OCI-LY7 (cell line): ENCODE measurements at regions not wholly inside any gene's neighbourhood (a gene's known extent, or its start where the extent isn't known, plus 50 kb on each side); places are given as distances from the start of the nearest gene placed in this dataset.

Source experiments
- BruUV-seq: library from RNA; stranded (reverse); fragments of 400-500 nt; replicated peaks from 2 replicates; lab custom pipeline; 2021; lab: Mats Ljungman, UMichigan
- CTCF ChIA-PET: fragments of 300-600 bp; sonication (Branson Sonifier 250); formaldehyde crosslinking; loops from one replicate; lab custom pipeline; 2022; ENCODE audit warnings: antibody characterized with exemption; ENCODE audit not compliant: unreplicated experiment; lab: Charles Lee
- POLR2A ChIA-PET: fragments of 300-600 bp; sonication (Branson Sonifier 250); formaldehyde crosslinking; loops from one replicate; lab custom pipeline; 2022; ENCODE audit warnings: antibody characterized with exemption; lab: Charles Lee
- DNase-seq: peaks from one replicate; pipeline ENCODE4 v3.0.0-alpha.2; 2015; ENCODE audit warnings: low spot score
- H2AFZ ChIP-seq: fragments of 200-600 bp; sonication (generic), shearing (Covaris generic); 2 replicates; pipeline ENCODE4 v1.6.1; 2014; ENCODE audit warnings: mild to moderate bottlenecking, antibody characterized with exemption, low read length, moderate library complexity
- H3K27ac ChIP-seq: fragments of 200-600 bp; sonication (generic); 2 replicates; pipeline ENCODE4 v1.5.1; 2014; ENCODE audit warnings: mixed run types, low read depth, mild to moderate bottlenecking, moderate library complexity, low read length, inconsistent platforms; ENCODE audit not compliant: poor library complexity, severe bottlenecking
- H3K36me3 ChIP-seq: fragments of 200-600 bp; sonication (generic); 2 replicates; pipeline ENCODE4 v1.6.1; 2014; ENCODE audit warnings: mild to moderate bottlenecking, antibody characterized with exemption, low read length, moderate library complexity, mixed read lengths; ENCODE audit not compliant: insufficient read depth
- H3K4me1 ChIP-seq: fragments of 200-600 bp; sonication (generic); 2 replicates; pipeline ENCODE4 v1.5.1; 2014; ENCODE audit warnings: mild to moderate bottlenecking, low read length; ENCODE audit not compliant: insufficient read depth, poor library complexity, severe bottlenecking
- H3K4me2 ChIP-seq: fragments of 200-600 bp; sonication (generic); 2 replicates; pipeline ENCODE4 v1.6.1; 2014; ENCODE audit warnings: mild to moderate bottlenecking, low read length
- H3K4me3 ChIP-seq: fragments of 200-600 bp; sonication (generic); 2 replicates; pipeline ENCODE4 v1.5.1; 2014; ENCODE audit warnings: mild to moderate bottlenecking, low read depth, low read length; ENCODE audit not compliant: poor library complexity, severe bottlenecking
- H3K79me2 ChIP-seq: fragments of 200-600 bp; sonication (generic); 2 replicates; pipeline ENCODE4 v1.6.1; 2016; ENCODE audit warnings: low read depth, mild to moderate bottlenecking, low read length, moderate library complexity, mixed read lengths; ENCODE audit not compliant: insufficient read depth
- H3K9me2 ChIP-seq: fragments of 200-600 bp; sonication (generic); 2 replicates; pipeline ENCODE4 v1.6.1; 2016; ENCODE audit warnings: mild to moderate bottlenecking, low read length, mixed read lengths; ENCODE audit not compliant: insufficient read depth
- H3K9me3 ChIP-seq: fragments of 200-600 bp; sonication (generic); 2 replicates; pipeline ENCODE4 v1.6.1; 2014; ENCODE audit warnings: mild to moderate bottlenecking, mixed run types, low read length, mixed read lengths
- H4K20me1 ChIP-seq: fragments of 200-600 bp; sonication (generic); 2 replicates; pipeline ENCODE4 v1.6.1; 2014; ENCODE audit warnings: mild to moderate bottlenecking, antibody characterized with exemption, low read length, moderate library complexity, mixed read lengths; ENCODE audit not compliant: insufficient read depth
- EZH2phosphoT487 ChIP-seq: fragments of 200-600 bp; sonication (generic); IDR thresholded peaks from 2 replicates; pipeline ENCODE4 v1.6.1; 2018; ENCODE audit warnings: low read depth, borderline replicate concordance, mild to moderate bottlenecking, mixed run types, antibody characterized with exemption, low read length, moderate library complexity, mixed read lengths
- intact Hi-C: fragments of 100-400 bp; cut with micrococcal nuclease; formaldehyde crosslinking; loops from one replicate; pipeline ENCODE4 v1.10.0; 2022; ENCODE audit not compliant: unreplicated experiment
- TF ChIP-seq, protein P1 (sequence below): fragments of 200-600 bp; sonication (generic); conservative IDR thresholded peaks from 2 replicates; pipeline ENCODE4 v1.5.1; 2014; ENCODE audit warnings: mild to moderate bottlenecking, antibody characterized with exemption, low read length, moderate library complexity, mixed read lengths

DNA sequence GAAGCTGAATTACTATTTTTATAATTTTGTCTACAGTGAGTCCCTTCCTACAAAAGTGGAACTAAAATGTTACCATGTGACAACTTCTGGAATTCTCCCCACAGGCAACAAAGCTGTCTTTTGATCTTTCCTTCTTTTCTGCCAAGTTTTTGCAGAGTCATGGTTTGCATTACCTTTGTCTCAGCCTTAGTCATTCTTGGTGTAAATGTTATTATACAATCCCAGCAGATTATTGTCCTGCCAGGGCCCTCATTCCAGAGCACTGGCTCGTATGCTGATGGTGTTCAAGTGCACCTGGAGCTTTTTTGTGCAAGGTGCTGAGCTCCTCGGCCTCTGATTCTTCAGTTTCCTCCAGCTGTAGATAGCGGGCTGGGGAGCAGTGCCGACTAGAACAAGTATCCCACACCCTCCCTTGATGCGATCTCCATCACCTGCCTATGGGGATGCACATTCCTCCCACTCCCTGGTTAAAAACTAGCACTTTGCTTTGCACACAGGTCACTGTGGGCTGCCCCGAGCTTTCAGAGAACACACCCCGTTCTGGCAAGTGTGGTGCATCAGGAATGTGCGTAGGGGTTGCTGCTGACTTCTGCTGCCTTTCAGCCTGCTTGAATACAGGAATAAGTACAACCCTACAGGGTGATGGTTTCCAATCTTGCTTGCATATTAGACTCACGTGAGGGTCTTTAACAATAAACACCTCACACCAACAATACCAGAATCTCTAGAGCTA is 263.6 kb downstream of the RNF144A start:
- TF ChIP-seq, protein P1, sequence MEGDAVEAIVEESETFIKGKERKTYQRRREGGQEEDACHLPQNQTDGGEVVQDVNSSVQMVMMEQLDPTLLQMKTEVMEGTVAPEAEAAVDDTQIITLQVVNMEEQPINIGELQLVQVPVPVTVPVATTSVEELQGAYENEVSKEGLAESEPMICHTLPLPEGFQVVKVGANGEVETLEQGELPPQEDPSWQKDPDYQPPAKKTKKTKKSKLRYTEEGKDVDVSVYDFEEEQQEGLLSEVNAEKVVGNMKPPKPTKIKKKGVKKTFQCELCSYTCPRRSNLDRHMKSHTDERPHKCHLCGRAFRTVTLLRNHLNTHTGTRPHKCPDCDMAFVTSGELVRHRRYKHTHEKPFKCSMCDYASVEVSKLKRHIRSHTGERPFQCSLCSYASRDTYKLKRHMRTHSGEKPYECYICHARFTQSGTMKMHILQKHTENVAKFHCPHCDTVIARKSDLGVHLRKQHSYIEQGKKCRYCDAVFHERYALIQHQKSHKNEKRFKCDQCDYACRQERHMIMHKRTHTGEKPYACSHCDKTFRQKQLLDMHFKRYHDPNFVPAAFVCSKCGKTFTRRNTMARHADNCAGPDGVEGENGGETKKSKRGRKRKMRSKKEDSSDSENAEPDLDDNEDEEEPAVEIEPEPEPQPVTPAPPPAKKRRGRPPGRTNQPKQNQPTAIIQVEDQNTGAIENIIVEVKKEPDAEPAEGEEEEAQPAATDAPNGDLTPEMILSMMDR, result no peak
- TF ChIP-seq EZH2phosphoT487, result no peak
- no peak overlapping the region for H3K4me2 ChIP-seq
- H3K27ac ChIP-seq, result no peak overlapping the region
- H2AFZ ChIP-seq, result no peak overlapping the region
- no peaks in the 10 kb centered on the region for H3K9me3 ChIP-seq
- no TSS peak for BruUV-seq
- ChIA-PET POLR2A (interaction anchor here (0.9 kb wide), 1 partner anchor 18 kb away, joined by 3 read pairs; no protein-coding TSS in a partner anchor), CTCF (no interaction called here)
- no peak overlapping the region for H3K4me3 ChIP-seq
- H3K9me2 ChIP-seq, result no peaks in the 10 kb centered on the region
- H3K36me3 ChIP-seq, result no peaks in the 10 kb centered on the region
- intact Hi-C loops, result no loop called here
- H3K4me1 ChIP-seq, result peaks cover 5% of the 10 kb centered on the region
- DNase-seq, result no peak
- H3K79me2 ChIP-seq, result no peaks in the 10 kb centered on the region
- H4K20me1 ChIP-seq, result no peaks in the 10 kb centered on the region

DNA sequence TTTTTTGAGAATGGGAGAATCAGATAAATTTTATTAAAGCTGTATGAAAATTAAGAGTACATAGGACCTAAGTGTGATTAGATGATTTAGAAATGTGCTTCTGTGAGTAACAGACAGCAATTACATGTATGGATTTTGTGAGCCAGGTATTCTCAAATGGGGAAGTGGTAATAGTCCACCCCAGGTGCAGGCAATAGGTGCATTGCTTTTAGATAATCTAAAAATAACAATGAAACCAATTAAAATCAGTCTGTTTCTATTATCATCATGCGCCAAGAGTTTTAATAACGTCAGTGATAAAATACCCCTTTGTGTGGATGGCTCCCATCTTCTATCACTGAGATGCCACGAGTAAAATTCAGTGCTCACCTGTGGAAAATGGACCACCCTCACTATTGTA is 265.3 kb downstream of the RNF144A start:
- H2AFZ ChIP-seq, result no peak overlapping the region
- no peak overlapping the region for H3K27ac ChIP-seq
- no peak overlapping the region for H3K4me2 ChIP-seq
- no peaks in the 10 kb centered on the region for H3K79me2 ChIP-seq
- DNase-seq, result no peak
- H4K20me1 ChIP-seq, result no peaks in the 10 kb centered on the region
- no peak overlapping the region for H3K4me3 ChIP-seq
- H3K4me1 ChIP-seq, result peaks cover 5% of the 10 kb centered on the region
- no peaks in the 10 kb centered on the region for H3K9me2 ChIP-seq
- TF ChIP-seq, protein P1, result no peak
- no peak for TF ChIP-seq EZH2phosphoT487
- no peaks in the 10 kb centered on the region for H3K9me3 ChIP-seq
- POLR2A ChIA-PET, result no interaction called here
- intact Hi-C loops, result no loop called here
- CTCF ChIA-PET, result no interaction called here
- BruUV-seq, result no TSS peak
- no peaks in the 10 kb centered on the region for H3K36me3 ChIP-seq

DNA sequence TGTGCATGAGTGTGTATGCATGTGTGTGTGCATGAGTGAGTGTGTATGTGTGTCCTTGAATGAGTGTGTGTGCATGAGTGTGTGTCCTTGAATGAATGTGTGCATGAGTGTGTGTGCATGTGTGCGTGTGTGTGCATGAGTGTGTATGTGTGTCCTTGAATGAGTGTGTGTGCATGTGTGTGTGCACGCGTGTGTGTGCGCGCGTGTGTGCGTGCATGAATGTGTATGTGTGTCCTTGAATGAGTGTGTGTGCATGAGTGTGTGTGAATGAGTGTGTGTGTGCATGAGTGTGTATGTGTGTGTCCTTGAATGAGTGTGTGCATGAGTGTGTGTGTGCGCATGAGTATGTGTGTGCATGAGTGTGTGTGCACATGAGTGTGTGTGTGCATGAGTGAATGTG is 271.9 kb downstream of the RNF144A start:
- intact Hi-C loops, result no loop called here
- TF ChIP-seq EZH2phosphoT487, result no peak
- TF ChIP-seq, protein P1, result no peak
- Histone ChIP-seq H3K36me3 (no peaks in the 10 kb centered on the region), H3K4me1 (no peaks in the 10 kb centered on the region), H3K4me3 (no peak overlapping the region), H2AFZ (no peak overlapping the region), H3K27ac (no peak overlapping the region), H3K9me3 (no peaks in the 10 kb centered on the region), H3K79me2 (no peaks in the 10 kb centered on the region), H4K20me1 (no peaks in the 10 kb centered on the region), H3K9me2 (no peaks in the 10 kb centered on the region), H3K4me2 (no peak overlapping the region)
- CTCF ChIA-PET, result no interaction called here
- POLR2A ChIA-PET, result interaction anchor here (0.7 kb wide), 1 partner anchor 1579 kb away, joined by 3 read pairs; no protein-coding TSS in a partner anchor
- no TSS peak for BruUV-seq
- no peak for DNase-seq
